ENCODE measurements at regions not wholly inside any gene's neighbourhood (a gene's known extent, or its start where the extent isn't known, plus 50 kb on each side); places are given as distances from the start of the nearest gene placed in this dataset.

DNA sequence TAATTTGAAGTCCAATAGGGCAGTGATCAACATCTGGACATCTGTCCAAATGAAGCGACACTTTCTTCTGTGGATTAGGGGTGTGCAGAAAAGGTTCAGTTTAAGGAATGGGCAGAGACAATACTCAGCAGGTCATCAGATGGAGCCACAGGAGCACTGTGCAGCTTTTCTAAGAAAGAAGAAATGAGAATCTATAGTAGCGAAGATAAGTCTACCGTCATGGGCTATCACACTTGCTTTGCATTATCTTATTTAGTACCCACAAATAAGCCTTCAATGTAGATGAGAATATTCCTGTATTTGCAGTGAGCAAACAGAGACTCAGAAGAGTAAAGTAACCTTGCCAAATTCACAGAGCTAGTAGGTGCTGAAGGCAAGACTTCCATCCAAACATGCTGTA is 412.0 kb upstream of the GOT2 start:
- no peak overlapping the region for H2AFZ ChIP-seq (ENCODE audit: low read length)
- H3K27ac ChIP-seq (ENCODE audit: low read depth, low read length) = no peak overlapping the region
- no peak for DNase-seq (ENCODE audit: insufficient read length, low spot score, missing footprints)
- no peaks in the 10 kb centered on the region for H3K36me3 ChIP-seq (ENCODE audit: insufficient read depth, low read length)
- no peaks in the 10 kb centered on the region for H3K4me1 ChIP-seq (ENCODE audit: insufficient read depth, low read length)
- no peaks in the 10 kb centered on the region for H4K20me1 ChIP-seq (ENCODE audit: insufficient read depth, low read length)
- no peak overlapping the region for H3K4me2 ChIP-seq (ENCODE audit: insufficient read depth, low read length)
- H3K27me3 ChIP-seq (ENCODE audit: insufficient read depth, low read length) = no peaks in the 10 kb centered on the region
- H3K79me2 ChIP-seq (ENCODE audit: insufficient read depth, low read length) = no peaks in the 10 kb centered on the region
- H3K9me3 ChIP-seq (ENCODE audit: low read depth, low read length) = no peaks in the 10 kb centered on the region
- TF ChIP-seq, protein P1, sequence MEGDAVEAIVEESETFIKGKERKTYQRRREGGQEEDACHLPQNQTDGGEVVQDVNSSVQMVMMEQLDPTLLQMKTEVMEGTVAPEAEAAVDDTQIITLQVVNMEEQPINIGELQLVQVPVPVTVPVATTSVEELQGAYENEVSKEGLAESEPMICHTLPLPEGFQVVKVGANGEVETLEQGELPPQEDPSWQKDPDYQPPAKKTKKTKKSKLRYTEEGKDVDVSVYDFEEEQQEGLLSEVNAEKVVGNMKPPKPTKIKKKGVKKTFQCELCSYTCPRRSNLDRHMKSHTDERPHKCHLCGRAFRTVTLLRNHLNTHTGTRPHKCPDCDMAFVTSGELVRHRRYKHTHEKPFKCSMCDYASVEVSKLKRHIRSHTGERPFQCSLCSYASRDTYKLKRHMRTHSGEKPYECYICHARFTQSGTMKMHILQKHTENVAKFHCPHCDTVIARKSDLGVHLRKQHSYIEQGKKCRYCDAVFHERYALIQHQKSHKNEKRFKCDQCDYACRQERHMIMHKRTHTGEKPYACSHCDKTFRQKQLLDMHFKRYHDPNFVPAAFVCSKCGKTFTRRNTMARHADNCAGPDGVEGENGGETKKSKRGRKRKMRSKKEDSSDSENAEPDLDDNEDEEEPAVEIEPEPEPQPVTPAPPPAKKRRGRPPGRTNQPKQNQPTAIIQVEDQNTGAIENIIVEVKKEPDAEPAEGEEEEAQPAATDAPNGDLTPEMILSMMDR (IDR thresholded peaks at IDR 0.05; ENCODE audit: extremely low read depth, low read depth, low read length) = no peak
- H3K4me3 ChIP-seq (ENCODE audit: insufficient read depth, low read length) = no peak overlapping the region

DNA sequence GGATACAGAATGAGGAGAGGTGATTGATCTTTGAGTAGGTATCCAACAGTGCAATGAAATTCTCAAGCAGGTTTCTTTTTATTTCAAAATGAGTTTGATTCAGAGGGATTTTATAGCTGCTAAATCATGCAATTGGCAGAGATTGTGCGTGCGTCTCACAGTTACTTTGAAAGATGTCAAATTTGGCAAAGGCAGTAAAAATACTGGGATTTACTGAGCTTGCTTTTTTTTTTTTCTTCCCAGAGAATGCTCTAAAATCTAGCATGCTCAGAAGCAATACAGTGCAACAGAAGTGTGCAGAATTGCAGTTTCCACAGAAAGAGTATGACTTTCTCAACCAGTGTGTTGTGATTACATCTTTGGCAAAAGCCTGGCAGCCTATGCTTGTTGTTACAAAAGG is 410.7 kb upstream of the GOT2 start:
- no peaks in the 10 kb centered on the region for H3K9me3 ChIP-seq (ENCODE audit: low read depth, low read length)
- no peak overlapping the region for H3K4me3 ChIP-seq (ENCODE audit: insufficient read depth, low read length)
- no peaks in the 10 kb centered on the region for H3K27me3 ChIP-seq (ENCODE audit: insufficient read depth, low read length)
- DNase-seq (ENCODE audit: insufficient read length, low spot score, missing footprints) = no peak
- TF ChIP-seq, protein P1 (IDR thresholded peaks at IDR 0.05; ENCODE audit: extremely low read depth, low read depth, low read length) = no peak
- no peaks in the 10 kb centered on the region for H3K36me3 ChIP-seq (ENCODE audit: insufficient read depth, low read length)
- no peak overlapping the region for H3K4me2 ChIP-seq (ENCODE audit: insufficient read depth, low read length)
- H3K27ac ChIP-seq (ENCODE audit: low read depth, low read length) = no peak overlapping the region
- H4K20me1 ChIP-seq (ENCODE audit: insufficient read depth, low read length) = no peaks in the 10 kb centered on the region
- H2AFZ ChIP-seq (ENCODE audit: low read length) = no peak overlapping the region
- no peaks in the 10 kb centered on the region for H3K4me1 ChIP-seq (ENCODE audit: insufficient read depth, low read length)
- H3K79me2 ChIP-seq (ENCODE audit: insufficient read depth, low read length) = no peaks in the 10 kb centered on the region

DNA sequence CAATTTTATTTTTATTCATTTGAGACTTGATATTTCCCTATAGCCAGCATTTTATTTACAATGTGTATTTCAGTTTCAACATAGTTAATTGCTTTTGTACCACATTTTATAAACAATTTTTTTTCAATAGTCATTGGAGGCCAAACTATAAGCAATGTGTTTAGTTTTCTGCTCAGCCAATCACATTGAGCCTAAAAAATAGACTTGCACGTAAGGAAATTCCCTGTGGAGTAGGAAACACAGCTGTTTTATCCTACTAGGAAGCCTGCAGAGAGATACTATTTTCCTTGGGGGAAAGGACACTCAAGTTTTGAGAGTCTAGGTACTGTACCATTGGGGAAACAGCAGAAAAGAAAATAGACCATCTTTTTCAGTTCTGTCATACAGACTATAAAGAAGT is 410.2 kb upstream of the GOT2 start:
- Histone ChIP-seq H3K9me3 (ENCODE audit: low read depth, low read length) (no peaks in the 10 kb centered on the region), H3K27ac (ENCODE audit: low read depth, low read length) (no peak overlapping the region), H3K79me2 (ENCODE audit: insufficient read depth, low read length) (no peaks in the 10 kb centered on the region), H3K4me3 (ENCODE audit: insufficient read depth, low read length) (no peak overlapping the region), H3K27me3 (ENCODE audit: insufficient read depth, low read length) (no peaks in the 10 kb centered on the region), H3K4me1 (ENCODE audit: insufficient read depth, low read length) (no peaks in the 10 kb centered on the region), H3K4me2 (ENCODE audit: insufficient read depth, low read length) (no peak overlapping the region), H4K20me1 (ENCODE audit: insufficient read depth, low read length) (no peaks in the 10 kb centered on the region), H2AFZ (ENCODE audit: low read length) (no peak overlapping the region), H3K36me3 (ENCODE audit: insufficient read depth, low read length) (no peaks in the 10 kb centered on the region)
- no peak for DNase-seq (ENCODE audit: insufficient read length, low spot score, missing footprints)
- TF ChIP-seq, protein P1 (IDR thresholded peaks at IDR 0.05; ENCODE audit: extremely low read depth, low read depth, low read length) = no peak

DNA sequence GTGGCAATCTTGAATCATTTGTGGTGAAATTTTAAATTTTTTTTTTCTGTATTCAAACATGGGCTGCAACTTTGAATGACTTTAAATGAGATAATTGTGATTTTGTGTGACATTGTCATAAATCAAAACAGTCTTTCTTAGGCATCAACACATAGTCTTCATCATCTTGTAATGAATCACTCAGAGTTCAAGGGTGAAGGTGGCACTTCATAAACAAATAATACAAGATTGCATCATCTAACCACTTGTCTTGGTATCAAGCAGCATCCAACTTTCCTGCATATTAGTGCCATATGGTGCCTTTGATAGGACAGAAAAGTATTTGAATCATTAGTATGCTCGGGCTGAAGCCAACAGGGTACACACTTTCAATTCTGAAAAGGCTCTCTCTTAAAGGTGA is 392.4 kb upstream of the GOT2 start:
- no peaks in the 10 kb centered on the region for H3K9me3 ChIP-seq (ENCODE audit: low read depth, low read length)
- no peak for DNase-seq (ENCODE audit: insufficient read length, low spot score, missing footprints)
- H3K27me3 ChIP-seq (ENCODE audit: insufficient read depth, low read length) = no peaks in the 10 kb centered on the region
- TF ChIP-seq, protein P1 (IDR thresholded peaks at IDR 0.05; ENCODE audit: extremely low read depth, low read depth, low read length) = no peak
- H2AFZ ChIP-seq (ENCODE audit: low read length) = no peak overlapping the region
- no peak overlapping the region for H3K4me3 ChIP-seq (ENCODE audit: insufficient read depth, low read length)
- H3K79me2 ChIP-seq (ENCODE audit: insufficient read depth, low read length) = no peaks in the 10 kb centered on the region
- H3K4me2 ChIP-seq (ENCODE audit: insufficient read depth, low read length) = no peak overlapping the region
- no peaks in the 10 kb centered on the region for H3K36me3 ChIP-seq (ENCODE audit: insufficient read depth, low read length)
- H3K27ac ChIP-seq (ENCODE audit: low read depth, low read length) = no peak overlapping the region
- H3K4me1 ChIP-seq (ENCODE audit: insufficient read depth, low read length) = no peaks in the 10 kb centered on the region
- H4K20me1 ChIP-seq (ENCODE audit: insufficient read depth, low read length) = no peaks in the 10 kb centered on the region
